HG02943 (cell line): ENCODE measurements at regions not wholly inside any gene's neighbourhood (a gene's known extent, or its start where the extent isn't known, plus 50 kb on each side); places are given as distances from the start of the nearest gene placed in this dataset.

Source experiments
- ATAC-seq: cut with Tn5 transposase; IDR thresholded peaks from one replicate; pipeline ENCODE4 v1.9.1; 2021; ENCODE audit warnings: mild to moderate bottlenecking, low read depth, moderate library complexity; ENCODE audit not compliant: unreplicated experiment

GRCh38 chr3:70583682-70584081, 271.2 kb upstream of the MDFIC2 start:
- no peak for ATAC-seq

GRCh38 chr3:70582803-70583202, 270.4 kb upstream of the MDFIC2 start:
- ATAC-seq, result no peak

DNA sequence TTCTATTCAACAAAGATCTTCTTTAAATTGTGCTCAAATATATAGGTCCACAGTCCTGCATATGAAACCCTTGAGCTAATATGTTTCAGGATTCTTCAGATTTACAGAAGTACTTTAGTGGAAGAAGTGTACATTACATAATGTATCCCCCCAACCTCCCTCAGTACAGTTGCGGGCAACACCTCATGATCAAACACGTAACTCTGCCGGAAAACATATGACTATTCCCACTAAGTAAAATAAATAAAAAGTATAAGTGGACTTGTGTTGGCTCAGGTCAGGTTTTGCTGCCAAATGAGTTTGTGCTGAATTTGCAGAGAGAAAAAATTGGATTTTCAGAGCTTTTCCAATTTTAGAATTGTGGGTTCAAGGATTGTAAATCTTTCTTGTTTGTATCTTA, 267.6 kb upstream of the MDFIC2 start:
- ATAC-seq, result no peak

DNA sequence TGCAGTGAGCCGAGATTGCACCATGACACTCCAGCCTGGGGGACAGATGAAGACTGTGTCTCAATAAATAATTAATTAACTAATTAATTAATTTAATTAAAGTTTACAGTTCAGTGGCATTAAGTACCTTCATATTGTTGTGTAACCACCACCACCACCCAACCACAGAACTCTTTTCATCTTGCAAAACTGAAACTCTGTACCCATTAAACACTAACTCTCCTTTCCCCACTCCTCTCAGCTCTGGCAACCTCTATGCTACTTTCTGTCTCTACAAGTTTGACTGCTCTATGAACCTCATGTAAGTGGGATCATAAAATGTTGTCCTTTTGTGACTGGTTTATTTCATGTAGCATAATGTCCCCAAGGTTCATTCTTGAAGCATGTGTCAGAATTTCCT, 259.3 kb upstream of the MDFIC2 start:
- no peak for ATAC-seq

- ATAC-seq, result no peak
Observed at GRCh38 chr3:70570584-70570983, 258.1 kb upstream of the MDFIC2 start.

DNA sequence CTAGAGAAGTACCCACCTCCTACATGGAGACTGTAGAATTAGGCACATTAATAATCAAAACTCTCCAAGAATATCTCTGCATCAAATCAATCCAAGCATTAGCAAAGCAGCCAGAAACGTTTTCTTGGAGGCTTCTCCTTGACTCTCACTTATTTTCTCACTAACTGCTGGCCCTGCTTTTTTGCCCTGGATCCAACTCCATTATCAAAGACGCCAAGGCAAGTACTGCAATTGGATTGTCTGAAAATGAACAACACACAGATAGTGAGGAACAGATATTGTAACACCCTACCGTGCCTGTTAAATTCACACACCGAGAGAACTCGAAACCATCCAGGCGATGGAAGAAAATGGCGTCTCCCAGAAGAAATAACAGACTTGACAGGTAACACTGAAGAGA, 256.2 kb upstream of the MDFIC2 start:
- ATAC-seq, result no peak

DNA sequence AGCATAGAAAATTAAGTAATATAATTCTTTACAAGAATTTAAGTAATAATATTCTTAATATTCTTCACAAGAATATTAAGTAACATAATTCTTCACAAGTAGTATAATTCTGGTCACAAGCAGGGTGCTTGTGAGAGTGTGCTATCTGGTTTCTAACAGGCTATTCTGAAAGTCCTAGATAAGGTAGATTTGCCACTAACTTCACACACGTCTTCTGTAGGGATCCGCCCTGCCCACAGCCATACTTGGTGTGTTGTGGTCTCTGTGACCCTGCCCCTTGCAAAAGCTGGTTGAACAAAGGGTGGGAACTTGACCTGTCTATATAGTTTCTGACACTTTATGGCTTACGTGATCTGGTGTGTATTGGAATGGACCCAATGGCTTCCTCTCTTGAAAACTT, 253.4 kb upstream of the MDFIC2 start:
- no peak for ATAC-seq

DNA sequence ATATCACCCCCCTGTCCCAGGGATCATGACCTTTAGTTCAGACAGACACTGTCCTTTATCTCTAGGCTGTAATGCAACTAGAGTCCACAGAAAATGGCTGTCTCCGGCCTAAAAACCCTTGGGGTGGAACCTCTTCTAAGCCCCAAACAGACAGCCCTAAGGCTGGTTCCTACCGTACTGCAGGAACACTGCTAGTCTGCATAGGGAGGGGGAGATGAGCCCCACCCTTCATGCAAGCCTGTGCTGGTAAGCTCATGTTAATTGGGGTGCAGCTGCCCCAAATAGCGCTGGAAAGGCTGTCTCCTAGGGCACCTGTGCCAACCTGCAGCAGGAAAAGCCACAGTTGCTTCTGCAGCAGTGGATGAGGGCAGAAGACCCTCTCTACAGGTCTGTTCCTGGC, 252.1 kb upstream of the MDFIC2 start:
- no peak for ATAC-seq

GRCh38 chr3:70561796-70562195, 249.4 kb upstream of the MDFIC2 start:
- no peak for ATAC-seq

DNA sequence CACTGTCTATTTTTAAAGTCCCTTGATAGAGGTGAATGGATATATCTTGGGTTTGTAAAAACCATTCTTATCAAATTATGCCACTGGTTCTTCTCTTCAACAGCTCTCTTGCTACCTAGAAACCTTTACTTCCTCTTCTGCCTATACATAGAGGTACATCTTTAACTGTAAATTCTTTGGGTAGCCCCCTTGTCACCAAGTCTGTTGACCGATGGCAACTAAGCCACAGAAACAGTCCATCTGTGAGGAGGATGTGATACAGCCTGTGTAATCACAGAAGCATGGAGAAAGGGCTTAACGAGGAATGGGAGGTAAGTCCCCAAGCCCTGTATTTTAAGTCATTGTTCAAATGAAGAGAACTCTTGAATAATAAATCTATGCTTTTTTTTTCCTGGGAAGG, 246.5 kb upstream of the MDFIC2 start:
- ATAC-seq, result no peak

- ATAC-seq, result no peak
Observed at GRCh38 chr3:70557976-70558375, 245.5 kb upstream of the MDFIC2 start.

- ATAC-seq, result no peak
Observed at GRCh38 chr3:70556056-70556455, 243.6 kb upstream of the MDFIC2 start.

DNA sequence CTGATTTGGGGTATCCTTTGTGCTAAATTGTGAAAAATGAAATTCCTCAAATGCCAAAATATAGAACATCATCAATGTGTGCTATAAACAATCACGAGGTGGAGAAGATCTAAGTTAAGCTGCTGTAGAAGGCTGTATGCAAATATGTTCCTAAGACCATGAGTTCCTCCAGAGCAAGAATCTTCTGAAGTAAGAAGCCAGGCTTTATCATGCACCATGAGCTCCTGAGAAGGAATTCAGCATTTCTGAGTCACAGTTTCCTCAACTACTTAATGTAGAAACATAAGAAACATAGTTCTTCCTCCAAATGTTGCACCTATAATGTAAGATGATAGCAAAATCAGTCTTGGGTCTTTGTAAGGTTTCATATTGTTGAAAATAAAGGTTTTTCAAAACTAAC, 241.7 kb upstream of the MDFIC2 start:
- no peak for ATAC-seq

- ATAC-seq, result peak; percentile 82
Observed at GRCh38 chr3:70550723-70551319, 238.4 kb upstream of the MDFIC2 start.

- ATAC-seq, result no peak
Observed at GRCh38 chr3:70546679-70547078, 234.2 kb upstream of the MDFIC2 start.

GRCh38 chr3:70543493-70543892, 231.1 kb upstream of the MDFIC2 start:
- no peak for ATAC-seq

GRCh38 chr3:70539908-70540307, 227.5 kb upstream of the MDFIC2 start:
- ATAC-seq, result no peak

- ATAC-seq, result no peak
Observed at GRCh38 chr3:70532806-70533205, 220.4 kb upstream of the MDFIC2 start.

GRCh38 chr3:70531838-70532489, 219.5 kb upstream of the MDFIC2 start:
- ATAC-seq, result no peak

DNA sequence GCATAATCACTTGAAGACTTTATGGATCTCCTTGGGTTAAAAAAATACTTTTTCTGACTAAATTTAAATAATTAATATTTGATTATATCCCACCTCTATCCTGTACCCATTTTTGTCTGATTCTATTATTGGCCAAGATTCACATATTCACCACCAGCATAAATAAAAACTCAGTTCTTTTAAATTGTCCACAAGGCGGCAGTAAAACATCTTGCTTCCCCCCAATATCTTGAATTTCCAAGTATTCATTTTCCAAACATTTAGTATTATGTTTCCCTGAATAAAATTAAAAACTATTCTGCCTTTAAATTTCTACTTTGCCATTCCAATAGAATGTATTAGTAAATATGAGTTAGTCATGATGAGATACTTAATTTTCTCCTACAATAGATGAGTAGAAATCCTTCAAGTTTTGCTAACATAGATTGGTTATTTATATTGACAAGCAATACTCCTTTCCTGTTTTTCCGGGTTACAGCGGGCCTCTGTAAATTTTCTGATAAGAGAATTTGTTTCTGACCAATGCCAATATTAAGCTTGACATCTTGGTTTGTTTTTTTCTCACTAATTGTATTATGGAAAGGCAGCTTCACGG, 218.7 kb upstream of the MDFIC2 start:
- ATAC-seq, result no peak

- ATAC-seq, result no peak
Observed at GRCh38 chr3:70530626-70531025, 218.2 kb upstream of the MDFIC2 start.

DNA sequence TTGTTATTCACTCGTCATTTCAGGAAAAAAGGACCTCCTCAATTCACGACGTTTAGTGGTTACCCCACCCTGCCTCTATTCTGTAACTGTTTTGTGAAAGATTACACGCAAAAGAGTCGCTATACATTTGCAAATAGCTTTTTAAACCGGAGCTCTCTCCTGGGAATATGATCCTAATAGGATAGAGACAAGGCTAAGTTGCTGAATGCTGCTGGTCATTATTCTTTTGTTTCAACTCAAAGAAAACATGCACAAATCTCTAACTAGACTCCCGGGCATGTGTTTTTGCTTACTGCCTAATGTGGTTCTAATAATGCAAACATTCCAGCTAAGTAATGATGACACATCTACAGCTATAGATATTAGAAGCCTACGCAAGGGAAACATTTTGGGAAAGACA, 214.6 kb upstream of the MDFIC2 start:
- ATAC-seq, result no peak
